ENCODE measurements at regions not wholly inside any gene's neighbourhood (a gene's known extent, or its start where the extent isn't known, plus 50 kb on each side); places are given as distances from the start of the nearest gene placed in this dataset.

- H3K9me3 ChIP-seq (ENCODE audit: control insufficient read depth in 2 of 2, insufficient read depth in 1 of 2, low read depth in 1 of 2, low read length in 1 of 2) = no peaks in the 10 kb centered on the region
- DNase-seq (no peak), FAIRE-seq (no peak)
- H3K36me3 ChIP-seq (ENCODE audit: control insufficient read depth in 3 of 3, insufficient read depth in 2 of 3, low read depth in 1 of 3, low read length in 3 of 3) = no peaks in the 10 kb centered on the region
- no peak overlapping the region for H3K27ac ChIP-seq (ENCODE audit: low read depth in 1 of 3, low read length in 2 of 3)
- no peaks in the 10 kb centered on the region for H3K4me1 ChIP-seq (ENCODE audit: control insufficient read depth in 3 of 3, insufficient read depth in 2 of 3, low read depth in 1 of 3, low read length in 2 of 3)
- WGBS, 3 donors = 58 to 76% (median 71%) methylated on average over 2 of the region's 2 CpGs
- no peaks in the 10 kb centered on the region for H3K27me3 ChIP-seq (ENCODE audit: control insufficient read depth in 3 of 3, insufficient read depth in 3 of 3, low read length in 3 of 3)
- no peak overlapping the region for H3K4me3 ChIP-seq (ENCODE audit: low read depth in 1 of 3, low read length in 3 of 3)
Measured at GRCh38 chrX:147811803-147812202, 99.9 kb upstream of the FMR1 start.

GRCh38 chrX:147827070-147827469 lies 84.6 kb upstream of the FMR1 start:
- Histone ChIP-seq H3K27me3 (ENCODE audit: control insufficient read depth in 3 of 3, insufficient read depth in 3 of 3, low read length in 3 of 3) (no peaks in the 10 kb centered on the region), H3K9me3 (ENCODE audit: control insufficient read depth in 2 of 2, insufficient read depth in 1 of 2, low read depth in 1 of 2, low read length in 1 of 2) (peaks cover 0 to 5% of the 10 kb centered on the region in 2 donors), H3K27ac (ENCODE audit: low read depth in 1 of 3, low read length in 2 of 3) (no peak overlapping the region), H3K36me3 (ENCODE audit: control insufficient read depth in 3 of 3, insufficient read depth in 2 of 3, low read depth in 1 of 3, low read length in 3 of 3) (no peaks in the 10 kb centered on the region), H3K4me1 (ENCODE audit: control insufficient read depth in 3 of 3, insufficient read depth in 2 of 3, low read depth in 1 of 3, low read length in 2 of 3) (no peaks in the 10 kb centered on the region), H3K4me3 (ENCODE audit: low read depth in 1 of 3, low read length in 3 of 3) (no peak overlapping the region)
- no peak for FAIRE-seq
- 63 to 93% (median 83%) methylated on average over 3 of the region's 3 CpGs for WGBS, 3 donors
- DNase-seq = no peak

- H3K27ac ChIP-seq (ENCODE audit: low read depth in 1 of 3, low read length in 2 of 3) = no peak overlapping the region
- no peak for FAIRE-seq
Measured at GRCh38 chrX:147828719-147829118, 83.0 kb upstream of the FMR1 start.

GRCh38 chrX:147832707-147833348 lies 78.9 kb upstream of the FMR1 start:
- H3K27me3 ChIP-seq (ENCODE audit: control insufficient read depth in 3 of 3, insufficient read depth in 3 of 3, low read length in 3 of 3) = no peaks in the 10 kb centered on the region
- no peaks in the 10 kb centered on the region for H3K36me3 ChIP-seq (ENCODE audit: control insufficient read depth in 3 of 3, insufficient read depth in 2 of 3, low read depth in 1 of 3, low read length in 3 of 3)
- H3K4me1 ChIP-seq (ENCODE audit: control insufficient read depth in 3 of 3, insufficient read depth in 2 of 3, low read depth in 1 of 3, low read length in 2 of 3) = no peaks in the 10 kb centered on the region
- DNase-seq (no peak), FAIRE-seq (no peak)
- H3K4me3 ChIP-seq (ENCODE audit: low read depth in 1 of 3, low read length in 3 of 3) = no peak overlapping the region
- H3K27ac ChIP-seq (ENCODE audit: low read depth in 1 of 3, low read length in 2 of 3) = no peak overlapping the region
- WGBS, 3 donors = 35 to 68% (median 67%) methylated on average over 2 of the region's 2 CpGs
- peaks cover 0 to 5% of the 10 kb centered on the region in 2 donors for H3K9me3 ChIP-seq (ENCODE audit: control insufficient read depth in 2 of 2, insufficient read depth in 1 of 2, low read depth in 1 of 2, low read length in 1 of 2)

More at GRCh38 chrX:147828719-147829118, 83.0 kb upstream of the FMR1 start:
- Histone ChIP-seq H3K9me3 (ENCODE audit: control insufficient read depth in 2 of 2, insufficient read depth in 1 of 2, low read depth in 1 of 2, low read length in 1 of 2) (peaks cover 0 to 5% of the 10 kb centered on the region in 2 donors), H3K27me3 (ENCODE audit: control insufficient read depth in 3 of 3, insufficient read depth in 3 of 3, low read length in 3 of 3) (no peaks in the 10 kb centered on the region), H3K4me1 (ENCODE audit: control insufficient read depth in 3 of 3, insufficient read depth in 2 of 3, low read depth in 1 of 3, low read length in 2 of 3) (no peaks in the 10 kb centered on the region), H3K36me3 (ENCODE audit: control insufficient read depth in 3 of 3, insufficient read depth in 2 of 3, low read depth in 1 of 3, low read length in 3 of 3) (no peaks in the 10 kb centered on the region), H3K4me3 (ENCODE audit: low read depth in 1 of 3, low read length in 3 of 3) (no peak overlapping the region)
- WGBS, 3 donors = 85 to 93% (median 85%) methylated on average over 9 to 16 of the region's 16 CpGs
- DNase-seq = no peak

GRCh38 chrX:147838465-147839131 lies 73.1 kb upstream of the FMR1 start:
- H3K36me3 ChIP-seq (ENCODE audit: control insufficient read depth in 3 of 3, insufficient read depth in 2 of 3, low read depth in 1 of 3, low read length in 3 of 3) = no peaks in the 10 kb centered on the region
- no peaks in the 10 kb centered on the region for H3K27me3 ChIP-seq (ENCODE audit: control insufficient read depth in 3 of 3, insufficient read depth in 3 of 3, low read length in 3 of 3)
- no peaks in the 10 kb centered on the region for H3K9me3 ChIP-seq (ENCODE audit: control insufficient read depth in 2 of 2, insufficient read depth in 1 of 2, low read depth in 1 of 2, low read length in 1 of 2)
- no peak for DNase-seq
- H3K27ac ChIP-seq (ENCODE audit: low read depth in 1 of 3, low read length in 2 of 3) = no peak overlapping the region
- no peak for FAIRE-seq
- WGBS, 3 donors = 16 to 41% (median 25%) methylated on average over 1 of the region's 1 CpG
- no peaks in the 10 kb centered on the region for H3K4me1 ChIP-seq (ENCODE audit: control insufficient read depth in 3 of 3, insufficient read depth in 2 of 3, low read depth in 1 of 3, low read length in 2 of 3)
- no peak overlapping the region for H3K4me3 ChIP-seq (ENCODE audit: low read depth in 1 of 3, low read length in 3 of 3)

GRCh38 chrX:147846676-147847075 lies 65.0 kb upstream of the FMR1 start:
- peaks cover 0 to 2% (median 0%) of the 10 kb centered on the region in 3 donors for H3K27me3 ChIP-seq (ENCODE audit: control insufficient read depth in 3 of 3, insufficient read depth in 3 of 3, low read length in 3 of 3)
- no peaks in the 10 kb centered on the region for H3K4me1 ChIP-seq (ENCODE audit: control insufficient read depth in 3 of 3, insufficient read depth in 2 of 3, low read depth in 1 of 3, low read length in 2 of 3)
- no peaks in the 10 kb centered on the region for H3K9me3 ChIP-seq (ENCODE audit: control insufficient read depth in 2 of 2, insufficient read depth in 1 of 2, low read depth in 1 of 2, low read length in 1 of 2)
- H3K27ac ChIP-seq (ENCODE audit: low read depth in 1 of 3, low read length in 2 of 3) = no peak overlapping the region
- WGBS, 3 donors = 58 to 75% (median 71%) methylated on average over 3 of the region's 3 CpGs
- DNase-seq = no peak
- H3K4me3 ChIP-seq (ENCODE audit: low read depth in 1 of 3, low read length in 3 of 3) = no peak overlapping the region
- H3K36me3 ChIP-seq (ENCODE audit: control insufficient read depth in 3 of 3, insufficient read depth in 2 of 3, low read depth in 1 of 3, low read length in 3 of 3) = no peaks in the 10 kb centered on the region
- no peak for FAIRE-seq

- FAIRE-seq = no peak
- no peak for DNase-seq
- no peak overlapping the region for H3K4me3 ChIP-seq (ENCODE audit: low read depth in 1 of 3, low read length in 3 of 3)
- H3K4me1 ChIP-seq (ENCODE audit: control insufficient read depth in 3 of 3, insufficient read depth in 2 of 3, low read depth in 1 of 3, low read length in 2 of 3) = no peaks in the 10 kb centered on the region
- peaks cover 0 to 2% (median 0%) of the 10 kb centered on the region in 3 donors for H3K27me3 ChIP-seq (ENCODE audit: control insufficient read depth in 3 of 3, insufficient read depth in 3 of 3, low read length in 3 of 3)
- no peak overlapping the region for H3K27ac ChIP-seq (ENCODE audit: low read depth in 1 of 3, low read length in 2 of 3)
- H3K9me3 ChIP-seq (ENCODE audit: control insufficient read depth in 2 of 2, insufficient read depth in 1 of 2, low read depth in 1 of 2, low read length in 1 of 2) = no peaks in the 10 kb centered on the region
- 46 to 51% (median 50%) methylated on average over 6 to 7 of the region's 7 CpGs for WGBS, 3 donors
- no peaks in the 10 kb centered on the region for H3K36me3 ChIP-seq (ENCODE audit: control insufficient read depth in 3 of 3, insufficient read depth in 2 of 3, low read depth in 1 of 3, low read length in 3 of 3)
Measured at GRCh38 chrX:147847999-147848398, 63.7 kb upstream of the FMR1 start.

GRCh38 chrX:147848543-147849443 lies 62.9 kb upstream of the FMR1 start:
- WGBS, 3 donors = 72 to 79% (median 72%) methylated on average over 2 of the region's 2 CpGs
- H3K4me3 ChIP-seq (ENCODE audit: low read depth in 1 of 3, low read length in 3 of 3) = no peak overlapping the region
- no peaks in the 10 kb centered on the region for H3K4me1 ChIP-seq (ENCODE audit: control insufficient read depth in 3 of 3, insufficient read depth in 2 of 3, low read depth in 1 of 3, low read length in 2 of 3)
- H3K36me3 ChIP-seq (ENCODE audit: control insufficient read depth in 3 of 3, insufficient read depth in 2 of 3, low read depth in 1 of 3, low read length in 3 of 3) = no peaks in the 10 kb centered on the region
- FAIRE-seq = no peak
- DNase-seq = no peak
- H3K27me3 ChIP-seq (ENCODE audit: control insufficient read depth in 3 of 3, insufficient read depth in 3 of 3, low read length in 3 of 3) = peaks cover 0 to 2% (median 0%) of the 10 kb centered on the region in 3 donors
- H3K9me3 ChIP-seq (ENCODE audit: control insufficient read depth in 2 of 2, insufficient read depth in 1 of 2, low read depth in 1 of 2, low read length in 1 of 2) = no peaks in the 10 kb centered on the region
- no peak overlapping the region for H3K27ac ChIP-seq (ENCODE audit: low read depth in 1 of 3, low read length in 2 of 3)
